Testis (tissue), 2 donors: ENCODE measurements at regions not wholly inside any gene's neighbourhood (a gene's known extent, or its start where the extent isn't known, plus 50 kb on each side); places are given as distances from the start of the nearest gene placed in this dataset.
"Not testable (repeated sequence)": the region's sequence is repeated elsewhere in the genome, so short reads cannot be mapped to it uniquely, and the experiment has no call there.

Source experiments
- DNase-seq: peaks from one replicate; pipeline ENCODE4 v3.0.0-alpha.2; 2019
- H3K27ac ChIP-seq, 2 donors: fragments of 200-600 bp; sonication (generic); one replicate each; pipeline ENCODE4 v1.5.1; 2019
- H3K27me3 ChIP-seq: fragments of 200-600 bp; sonication (generic); one replicate; pipeline ENCODE4 v1.5.1; 2019
- H3K36me3 ChIP-seq: fragments of 200-600 bp; sonication (generic); one replicate; pipeline ENCODE4 v1.5.1; 2017; ENCODE audit warnings: low read depth; ENCODE audit errors: missing control alignments
- H3K4me1 ChIP-seq: fragments of 200-600 bp; sonication (generic); one replicate; pipeline ENCODE4 v1.5.1; 2019
- H3K4me3 ChIP-seq, 2 donors: fragments of 200-600 bp; sonication (generic); one replicate each; pipeline ENCODE4 v1.5.1; 2017 to 2019
- H3K9me3 ChIP-seq: fragments of 200-600 bp; sonication (generic); one replicate; pipeline ENCODE4 v1.5.1; 2017
- POLR2A ChIP-seq: fragments of 450-650 bp; IDR thresholded peaks from one replicate; pipeline ENCODE4 v1.6.1; 2017; ENCODE audit warnings: antibody characterized with exemption, mild to moderate bottlenecking, moderate library complexity
- WGBS, 2 donors: methylation state at CpG; one replicate each; pipeline ENCODE4 v1.1.5; 2018; 5-methylcytosine and 5-hydroxymethylcytosine counted together
- intact Hi-C: fragments of 100-400 bp; cut with DNase I; formaldehyde crosslinking; loops from one replicate; pipeline ENCODE4 v1.15.1; 2023; ENCODE audit warnings: low total_unique reads
- TF ChIP-seq, protein P1 (sequence below), 3 experiments: fragments of 450-650 bp in 2 of 3; fragments of 200-600 bp in 1 of 3; sonication (generic) in 1 of 3; IDR thresholded peaks; one replicate each; pipeline ENCODE4 v1.5.1; 2016 to 2019; ENCODE audit warnings: antibody characterized with exemption in 3 of 3, mild to moderate bottlenecking in 2 of 3, moderate library complexity in 1 of 3

DNA sequence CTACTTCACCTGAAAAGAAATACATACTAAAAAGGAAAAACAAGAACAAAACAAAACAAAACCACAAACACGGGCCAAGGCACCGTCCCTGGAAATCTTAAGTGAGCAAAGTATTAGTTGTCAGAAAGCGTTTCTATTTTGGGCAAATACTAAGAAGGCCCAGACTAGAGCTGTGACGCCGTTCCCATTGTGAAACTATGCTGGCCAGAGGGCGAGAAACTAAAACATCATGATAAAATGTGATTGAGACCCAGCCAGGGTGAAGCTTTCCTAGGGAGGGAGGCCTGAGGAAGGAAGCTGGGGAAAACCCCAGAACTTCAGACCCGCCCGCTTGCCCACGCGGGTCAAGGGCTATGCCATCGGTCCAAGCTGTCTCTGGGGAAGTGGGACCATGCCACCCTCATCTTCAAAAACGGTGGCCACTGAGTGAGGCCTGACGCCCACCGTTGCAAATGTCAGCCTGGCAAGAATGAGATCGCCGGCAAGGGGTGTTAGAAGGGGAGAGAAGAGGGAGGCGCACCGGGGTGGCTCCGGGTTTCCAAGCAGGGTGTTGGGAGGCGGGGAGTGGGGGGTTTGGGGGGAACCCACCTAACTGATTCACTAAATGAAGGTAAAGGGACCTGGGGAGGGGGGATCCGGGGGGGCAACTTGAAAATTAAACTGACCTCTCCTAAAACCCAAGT lies 1950.9 kb upstream of the DEFB115 start:
- H3K36me3 ChIP-seq: no peaks in the 10 kb centered on the region
- no peaks in the 10 kb centered on the region for H3K27me3 ChIP-seq
- intact Hi-C loops: no loop called here
- TF ChIP-seq POLR2A: no peak
- TF ChIP-seq, protein P1, sequence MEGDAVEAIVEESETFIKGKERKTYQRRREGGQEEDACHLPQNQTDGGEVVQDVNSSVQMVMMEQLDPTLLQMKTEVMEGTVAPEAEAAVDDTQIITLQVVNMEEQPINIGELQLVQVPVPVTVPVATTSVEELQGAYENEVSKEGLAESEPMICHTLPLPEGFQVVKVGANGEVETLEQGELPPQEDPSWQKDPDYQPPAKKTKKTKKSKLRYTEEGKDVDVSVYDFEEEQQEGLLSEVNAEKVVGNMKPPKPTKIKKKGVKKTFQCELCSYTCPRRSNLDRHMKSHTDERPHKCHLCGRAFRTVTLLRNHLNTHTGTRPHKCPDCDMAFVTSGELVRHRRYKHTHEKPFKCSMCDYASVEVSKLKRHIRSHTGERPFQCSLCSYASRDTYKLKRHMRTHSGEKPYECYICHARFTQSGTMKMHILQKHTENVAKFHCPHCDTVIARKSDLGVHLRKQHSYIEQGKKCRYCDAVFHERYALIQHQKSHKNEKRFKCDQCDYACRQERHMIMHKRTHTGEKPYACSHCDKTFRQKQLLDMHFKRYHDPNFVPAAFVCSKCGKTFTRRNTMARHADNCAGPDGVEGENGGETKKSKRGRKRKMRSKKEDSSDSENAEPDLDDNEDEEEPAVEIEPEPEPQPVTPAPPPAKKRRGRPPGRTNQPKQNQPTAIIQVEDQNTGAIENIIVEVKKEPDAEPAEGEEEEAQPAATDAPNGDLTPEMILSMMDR (IDR thresholded peaks at IDR 0.05): no peak
- 27 to 39% methylated on average over 21 of the region's 21 CpGs for WGBS, 2 donors
- no peak overlapping the region for H3K27ac ChIP-seq
- no peaks in the 10 kb centered on the region for H3K9me3 ChIP-seq
- no peaks in the 10 kb centered on the region for H3K4me1 ChIP-seq
- DNase-seq: no peak
- no peak overlapping the region for H3K4me3 ChIP-seq

DNA sequence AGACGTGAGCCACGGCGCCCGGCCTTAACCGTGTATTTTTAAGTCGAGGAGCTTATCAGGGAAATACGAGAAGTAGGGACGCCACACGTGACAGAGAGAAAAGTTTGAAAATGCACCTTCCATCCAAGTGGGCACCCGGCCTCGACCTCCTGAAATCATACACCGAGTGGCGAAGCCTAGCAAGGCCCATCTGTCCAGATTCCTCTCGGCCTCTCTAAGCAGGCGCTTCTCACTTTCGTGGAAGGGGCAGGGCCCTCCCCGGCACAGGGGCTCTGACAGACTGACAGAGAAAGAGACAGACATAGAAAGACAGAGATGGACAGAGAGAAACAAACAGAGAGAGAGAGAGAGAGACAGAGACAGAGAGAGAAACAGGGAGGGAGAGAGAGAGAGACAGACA lies 1950.0 kb upstream of the DEFB115 start:
- H3K27ac ChIP-seq, H3K4me1 ChIP-seq, DNase-seq, intact Hi-C loops, H3K36me3 ChIP-seq, H3K27me3 ChIP-seq, H3K9me3 ChIP-seq, H3K4me3 ChIP-seq: not testable (repeated sequence)
- 51 to 72% methylated on average over 13 of the region's 17 CpGs for WGBS, 2 donors

DNA sequence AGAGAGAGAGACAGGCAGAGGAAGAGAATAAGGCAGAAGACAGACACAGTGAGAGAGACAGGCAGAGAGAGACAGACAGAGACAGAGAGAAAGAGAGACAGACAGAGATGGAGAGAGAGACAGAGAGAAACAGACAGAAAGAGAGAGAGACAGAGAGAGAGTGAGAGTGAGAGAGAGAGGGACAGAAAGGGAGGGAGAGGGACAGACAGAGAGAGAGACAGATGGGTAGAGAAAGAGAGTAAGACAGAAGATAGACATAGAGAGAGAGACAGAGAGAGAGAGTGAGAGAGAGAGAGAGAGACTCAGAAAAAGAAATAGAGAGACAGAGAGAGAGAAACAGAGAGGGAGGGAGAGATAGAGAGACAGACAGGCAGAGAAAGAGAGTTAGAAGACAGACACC lies 1948.5 kb upstream of the DEFB115 start:
- H3K4me3 ChIP-seq, H3K9me3 ChIP-seq, H3K4me1 ChIP-seq, H3K36me3 ChIP-seq, H3K27me3 ChIP-seq, H3K27ac ChIP-seq, intact Hi-C loops, DNase-seq: not testable (repeated sequence)

DNA sequence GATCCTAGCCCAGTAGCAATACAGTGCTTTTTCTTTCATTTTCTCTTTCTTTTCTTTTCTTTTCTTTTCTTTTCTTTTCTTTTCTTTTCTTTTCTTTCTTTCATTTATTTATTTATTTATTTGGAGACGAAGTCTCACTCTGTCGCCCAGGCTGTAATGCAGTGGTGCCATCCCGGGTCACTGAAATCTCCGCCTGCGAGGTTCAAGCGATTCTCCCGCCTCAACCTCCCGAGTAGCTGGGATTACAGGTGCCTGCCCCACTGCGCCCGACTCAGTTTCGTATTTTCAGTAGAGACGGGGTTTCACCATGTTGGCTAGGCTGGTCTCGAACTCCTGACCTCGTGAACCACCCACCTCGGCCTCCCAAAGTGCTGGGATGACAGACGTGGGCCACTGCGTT lies 1948.0 kb upstream of the DEFB115 start:
- not testable (repeated sequence) for H3K27ac ChIP-seq

DNA sequence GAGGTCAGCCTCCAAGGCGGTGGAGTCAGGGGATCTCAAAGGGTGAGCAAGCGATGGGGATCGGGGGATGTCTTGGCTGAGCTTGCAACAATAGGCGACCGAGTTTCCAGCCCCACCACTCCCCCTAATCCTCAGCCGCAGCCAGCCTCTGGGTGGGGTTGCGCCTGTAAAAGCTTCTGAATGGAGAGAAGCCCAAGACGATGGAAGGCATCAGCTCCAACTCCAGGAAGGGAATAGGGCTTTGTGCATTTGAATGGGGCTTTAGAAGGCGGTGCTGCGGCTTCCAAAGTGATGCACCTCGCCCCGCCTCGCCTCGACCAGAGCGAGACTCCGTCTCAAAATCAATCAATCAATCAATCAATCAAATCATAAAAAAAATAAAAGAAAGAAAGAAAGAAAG lies 1946.4 kb upstream of the DEFB115 start:
- H3K9me3 ChIP-seq, H3K27me3 ChIP-seq, H3K27ac ChIP-seq, intact Hi-C loops, H3K4me1 ChIP-seq, DNase-seq, H3K36me3 ChIP-seq, H3K4me3 ChIP-seq: not testable (repeated sequence)
- WGBS, 2 donors: 30 to 48% methylated on average over 16 of the region's 16 CpGs

More for the DNA sequence above, 1948.0 kb upstream of the DEFB115 start:
- DNase-seq, H3K27me3 ChIP-seq, H3K36me3 ChIP-seq, H3K4me1 ChIP-seq, H3K9me3 ChIP-seq, intact Hi-C loops, H3K4me3 ChIP-seq: not testable (repeated sequence)
- 56 to 62% methylated on average over 17 of the region's 17 CpGs for WGBS, 2 donors

DNA sequence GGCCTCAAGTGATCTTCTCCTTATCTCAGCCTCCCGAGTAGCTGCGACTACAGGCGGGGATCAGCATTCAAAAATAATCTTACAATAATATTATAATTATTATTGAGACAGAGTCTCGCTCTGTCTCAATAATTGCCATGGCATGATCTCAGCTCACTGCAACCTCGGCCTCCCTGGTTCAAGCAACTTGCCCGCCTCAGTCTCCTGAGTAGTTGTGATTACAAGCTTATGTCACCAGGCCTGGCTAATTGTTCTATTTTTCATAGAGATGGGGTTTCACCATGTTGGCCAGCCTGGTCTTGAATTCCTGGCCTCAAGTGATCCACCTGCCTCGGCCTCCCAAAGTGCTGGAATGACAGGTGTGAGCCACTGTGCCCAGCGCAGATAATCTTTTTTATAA lies 1944.8 kb upstream of the DEFB115 start:
- H3K27ac ChIP-seq, H3K4me3 ChIP-seq, H3K9me3 ChIP-seq, H3K27me3 ChIP-seq, DNase-seq, H3K36me3 ChIP-seq, intact Hi-C loops, H3K4me1 ChIP-seq: not testable (repeated sequence)
- WGBS, 2 donors: 43 to 53% methylated on average over 8 of the region's 8 CpGs

DNA sequence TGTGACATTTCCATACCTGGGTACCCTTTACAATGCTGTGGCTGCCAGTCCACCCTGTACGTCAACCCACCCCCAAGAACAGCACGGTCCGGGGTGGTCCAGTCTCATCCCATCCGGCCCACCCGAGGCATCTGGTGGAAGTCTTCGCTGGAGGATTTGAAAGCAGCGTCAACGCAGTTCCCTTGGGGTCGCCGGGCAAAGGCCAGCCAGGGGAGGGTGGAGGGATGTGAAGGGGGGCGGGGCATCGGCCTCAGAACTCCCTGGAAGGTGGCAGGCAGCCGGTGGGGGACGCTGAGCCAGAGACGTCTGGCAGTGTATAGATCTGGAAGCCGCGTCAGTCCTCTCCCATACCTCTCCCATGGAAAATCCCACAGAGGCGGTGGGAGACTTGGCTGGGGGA lies 1944.0 kb upstream of the DEFB115 start:
- no peaks in the 10 kb centered on the region for H3K27me3 ChIP-seq
- DNase-seq: no peak
- TF ChIP-seq, protein P1 (IDR thresholded peaks at IDR 0.05): no peak
- TF ChIP-seq POLR2A: no peak
- H3K4me3 ChIP-seq: no peak overlapping the region
- H3K27ac ChIP-seq: no peak overlapping the region
- no peaks in the 10 kb centered on the region for H3K9me3 ChIP-seq
- WGBS, 2 donors: 46 to 63% methylated on average over 14 to 18 of the region's 18 CpGs
- intact Hi-C loops: no loop called here
- H3K36me3 ChIP-seq: no peaks in the 10 kb centered on the region
- no peaks in the 10 kb centered on the region for H3K4me1 ChIP-seq
